Stimulated activated effector memory CD8-positive, alpha-beta T cell treated with anti-CD3 and anti-CD28 coated beads, Interleukin-12 subunit alpha, Interleukin-12 subunit beta, amount 100 ng/mL, for 72 hours (primary cell): ENCODE measurements at regions not wholly inside any gene's neighbourhood (a gene's known extent, or its start where the extent isn't known, plus 50 kb on each side); places are given as distances from the start of the nearest gene placed in this dataset.
"Not testable (repeated sequence)": the region's sequence is repeated elsewhere in the genome, so short reads cannot be mapped to it uniquely, and the experiment has no call there.

Experiments
- ATAC-seq: fragments of 150-1000 bp; cut with Tn5 transposase; 2 replicates; pipeline ENCODE4 v1.10.0; 2021
- DNase-seq, 2 donors: peaks; one replicate each; pipeline ENCODE4 v3.0.0; 2021 to 2022; ENCODE audit warnings: low spot score in 2 of 2
- H3K27ac Mint-ChIP-seq: one replicate; pipeline ENCODE4 v1.8.0; 2022; ENCODE audit warnings: mild to moderate bottlenecking, mixed read lengths
- H3K36me3 Mint-ChIP-seq: one replicate; pipeline ENCODE4 v1.8.0; 2022; ENCODE audit warnings: mild to moderate bottlenecking, mixed read lengths
- H3K4me1 Mint-ChIP-seq: one replicate; pipeline ENCODE4 v1.8.0; 2022; ENCODE audit warnings: mixed read lengths
- H3K4me3 Mint-ChIP-seq: one replicate; pipeline ENCODE4 v1.8.0; 2022; ENCODE audit warnings: mild to moderate bottlenecking, mixed read lengths
- H3K9me3 Mint-ChIP-seq: one replicate; pipeline ENCODE4 v1.8.0; 2022; ENCODE audit warnings: mixed read lengths

DNA sequence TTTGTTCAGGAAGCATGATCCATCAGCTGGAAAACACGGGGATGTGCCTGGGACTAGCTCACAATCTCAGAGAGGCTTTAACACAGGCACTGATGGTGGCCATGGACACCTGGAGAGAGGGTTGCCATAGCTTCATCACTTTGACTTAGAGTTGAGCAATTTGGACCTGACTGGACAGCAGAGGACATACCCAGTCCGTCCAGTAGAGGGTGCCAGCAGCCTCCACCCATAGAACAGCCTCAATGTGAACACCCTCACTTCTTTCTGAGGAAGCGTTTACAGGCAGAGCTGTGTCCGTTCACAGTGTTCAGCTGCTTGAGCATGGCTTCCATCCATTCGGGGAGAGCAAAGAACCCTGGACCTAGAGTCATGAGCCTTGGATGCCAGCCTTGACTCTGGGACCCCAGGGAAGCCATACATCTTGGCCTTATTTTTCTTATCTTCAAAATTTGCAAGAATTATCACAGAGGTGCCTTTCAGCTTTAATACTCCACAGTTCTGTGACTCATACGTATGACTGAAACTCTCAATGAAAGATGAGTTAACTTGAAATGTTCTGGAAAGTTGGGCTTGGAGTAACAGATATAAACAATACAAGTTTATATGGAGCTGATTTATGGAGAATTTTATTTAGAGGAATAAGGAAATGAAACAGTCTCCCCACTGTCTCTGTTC is 302.9 kb upstream of the PODXL start:
- DNase-seq, result peak in 1 of 2 donors; percentile 60
- no peaks in the 10 kb centered on the region for H3K4me1 Mint-ChIP-seq
- no peaks in the 10 kb centered on the region for H3K36me3 Mint-ChIP-seq
- no peak overlapping the region for H3K4me3 Mint-ChIP-seq
- no peaks in the 10 kb centered on the region for H3K9me3 Mint-ChIP-seq
- no peak overlapping the region for H3K27ac Mint-ChIP-seq
- ATAC-seq, result peak; percentile 59

DNA sequence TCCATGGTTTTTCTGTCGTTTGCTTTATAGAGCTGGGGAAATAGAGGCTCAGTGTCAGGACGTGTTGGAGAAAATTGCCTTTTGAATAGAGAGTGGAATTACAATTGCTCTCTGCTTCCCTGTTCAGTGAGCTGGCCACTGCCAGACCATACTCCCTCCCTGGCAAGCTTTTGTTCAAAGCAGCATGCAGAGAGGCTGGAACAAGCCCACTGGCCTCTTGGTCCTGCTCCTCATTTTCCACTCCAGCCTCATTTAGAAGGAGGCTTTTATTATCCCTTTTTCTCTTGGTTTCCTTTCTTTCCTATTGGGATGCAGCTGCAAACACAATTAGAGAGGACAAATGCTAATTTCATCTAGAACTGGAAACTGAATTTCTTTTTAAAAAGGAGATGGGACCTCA is 302.2 kb upstream of the PODXL start:
- Mint-ChIP-seq H3K4me1 (no peaks in the 10 kb centered on the region), H3K4me3 (no peak overlapping the region), H3K27ac (no peak overlapping the region), H3K36me3 (no peaks in the 10 kb centered on the region), H3K9me3 (no peaks in the 10 kb centered on the region)
- ATAC-seq (no peak), DNase-seq (no peak)

DNA sequence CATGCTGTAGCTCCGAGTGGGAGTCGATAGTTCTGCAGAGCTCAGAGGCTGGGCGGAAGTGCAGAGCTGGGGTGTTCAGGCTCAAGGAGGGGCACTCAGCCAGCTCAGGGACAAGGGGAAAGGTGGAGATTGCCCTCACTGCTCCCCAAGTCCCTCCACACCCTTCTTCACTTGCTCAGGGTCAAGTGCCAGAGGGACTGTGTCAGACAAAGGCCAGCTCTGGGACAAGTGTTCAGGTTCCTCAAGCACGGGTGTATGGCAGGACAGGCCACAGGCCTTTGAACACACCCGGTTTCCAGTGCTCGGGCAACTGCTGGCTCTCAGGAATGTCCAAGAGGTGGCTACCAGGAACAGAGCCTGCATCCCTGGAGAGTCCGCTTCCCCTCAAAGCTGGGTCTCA is 293.0 kb upstream of the PODXL start:
- no peak overlapping the region for H3K4me3 Mint-ChIP-seq
- no peaks in the 10 kb centered on the region for H3K9me3 Mint-ChIP-seq
- DNase-seq, result no peak
- no peaks in the 10 kb centered on the region for H3K4me1 Mint-ChIP-seq
- H3K36me3 Mint-ChIP-seq, result no peaks in the 10 kb centered on the region
- no peak overlapping the region for H3K27ac Mint-ChIP-seq
- ATAC-seq, result peak; percentile 35

DNA sequence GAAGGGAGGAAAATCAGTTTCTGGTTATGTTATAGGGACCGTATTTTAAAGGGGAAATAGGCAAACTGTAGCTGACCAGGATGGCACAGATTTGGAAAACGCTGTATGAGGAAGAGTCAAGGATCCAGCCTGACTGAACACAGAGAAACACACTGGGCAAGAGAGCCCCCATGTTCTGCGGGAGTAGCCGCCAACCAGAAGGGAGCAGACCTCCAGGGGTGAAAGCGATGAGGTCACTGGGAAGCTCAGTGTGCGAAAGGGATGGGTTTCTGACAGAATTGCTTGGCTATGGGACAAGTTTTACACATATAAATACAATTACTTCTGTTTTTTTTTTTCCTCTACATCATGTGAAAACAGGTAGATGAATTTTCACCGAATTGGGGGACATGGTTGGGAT is 291.6 kb upstream of the PODXL start:
- no peak overlapping the region for H3K27ac Mint-ChIP-seq
- H3K4me3 Mint-ChIP-seq, result no peak overlapping the region
- no peaks in the 10 kb centered on the region for H3K36me3 Mint-ChIP-seq
- H3K4me1 Mint-ChIP-seq, result no peaks in the 10 kb centered on the region
- DNase-seq (no peak), ATAC-seq (no peak)
- H3K9me3 Mint-ChIP-seq, result no peaks in the 10 kb centered on the region

DNA sequence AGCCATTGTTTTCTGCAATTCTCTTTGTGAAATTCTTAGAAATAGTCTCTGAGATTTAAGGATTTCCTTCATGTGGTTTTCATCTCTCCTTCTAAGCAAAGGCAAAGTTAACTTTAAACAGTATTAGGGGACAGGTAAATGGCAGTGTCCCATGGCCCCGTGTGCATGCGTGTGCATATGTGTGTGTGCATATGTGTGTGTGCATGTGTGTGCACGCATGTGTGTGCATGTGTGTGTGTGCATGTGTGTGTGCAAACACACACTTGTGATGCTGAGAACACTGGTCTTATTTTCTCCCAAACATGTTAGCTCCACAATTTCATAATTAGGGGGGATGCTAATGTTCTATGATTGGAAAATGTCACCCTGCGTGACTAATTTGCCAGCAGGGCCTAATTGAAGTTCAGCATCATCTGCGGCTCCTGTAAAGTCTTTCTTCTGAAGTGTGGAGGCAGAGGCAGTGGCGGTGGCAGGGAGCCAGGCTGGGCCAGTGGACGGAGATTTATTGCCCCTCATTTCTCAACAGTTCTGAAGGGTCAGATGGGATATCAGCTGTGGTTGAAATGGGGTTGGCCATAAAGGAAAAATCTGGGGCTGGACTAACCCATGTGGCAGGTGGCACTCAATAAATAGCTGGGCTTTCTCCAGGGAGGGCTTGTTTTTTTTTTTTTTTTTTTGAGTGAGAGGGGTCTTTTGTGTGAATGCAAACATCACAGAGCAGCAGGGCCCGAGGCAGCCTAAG is 289.3 kb upstream of the PODXL start:
- H3K9me3 Mint-ChIP-seq, result no peaks in the 10 kb centered on the region
- H3K4me3 Mint-ChIP-seq, result no peak overlapping the region
- no peak overlapping the region for H3K27ac Mint-ChIP-seq
- no peak for DNase-seq
- H3K36me3 Mint-ChIP-seq, result no peaks in the 10 kb centered on the region
- H3K4me1 Mint-ChIP-seq, result no peaks in the 10 kb centered on the region
- no peak for ATAC-seq

- no peak for DNase-seq
- no peak for ATAC-seq
- H3K27ac Mint-ChIP-seq, result no peak overlapping the region
- H3K9me3 Mint-ChIP-seq, result no peaks in the 10 kb centered on the region
- no peaks in the 10 kb centered on the region for H3K4me1 Mint-ChIP-seq
- no peak overlapping the region for H3K4me3 Mint-ChIP-seq
- no peaks in the 10 kb centered on the region for H3K36me3 Mint-ChIP-seq
Observed at GRCh38 chr7:131844369-131844768, 287.9 kb upstream of the PODXL start.

DNA sequence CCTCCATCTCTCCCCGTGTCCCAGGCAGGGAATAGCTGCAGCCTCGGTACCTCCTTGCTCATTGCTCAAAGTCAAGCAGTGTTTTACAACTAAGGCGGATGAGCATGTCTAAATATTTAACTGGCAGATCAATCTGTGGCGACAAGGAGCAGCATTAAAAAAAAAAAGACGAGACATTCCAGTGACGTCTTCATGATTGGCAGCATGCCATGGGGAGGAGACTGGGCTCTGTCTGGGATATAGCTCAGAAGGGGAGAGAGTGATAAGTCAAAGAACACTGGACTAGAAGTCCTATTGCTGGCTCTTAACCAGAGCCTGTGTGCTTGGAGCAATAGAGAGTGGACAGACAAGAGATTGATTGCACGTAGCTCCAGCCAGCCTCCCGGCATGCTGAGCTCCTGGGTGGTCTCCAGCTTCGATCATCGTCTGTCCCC is 287.5 kb upstream of the PODXL start:
- Mint-ChIP-seq H3K36me3 (no peaks in the 10 kb centered on the region), H3K27ac (no peak overlapping the region), H3K4me3 (no peak overlapping the region), H3K9me3 (no peaks in the 10 kb centered on the region), H3K4me1 (no peaks in the 10 kb centered on the region)
- ATAC-seq, result no peak
- DNase-seq, result no peak

DNA sequence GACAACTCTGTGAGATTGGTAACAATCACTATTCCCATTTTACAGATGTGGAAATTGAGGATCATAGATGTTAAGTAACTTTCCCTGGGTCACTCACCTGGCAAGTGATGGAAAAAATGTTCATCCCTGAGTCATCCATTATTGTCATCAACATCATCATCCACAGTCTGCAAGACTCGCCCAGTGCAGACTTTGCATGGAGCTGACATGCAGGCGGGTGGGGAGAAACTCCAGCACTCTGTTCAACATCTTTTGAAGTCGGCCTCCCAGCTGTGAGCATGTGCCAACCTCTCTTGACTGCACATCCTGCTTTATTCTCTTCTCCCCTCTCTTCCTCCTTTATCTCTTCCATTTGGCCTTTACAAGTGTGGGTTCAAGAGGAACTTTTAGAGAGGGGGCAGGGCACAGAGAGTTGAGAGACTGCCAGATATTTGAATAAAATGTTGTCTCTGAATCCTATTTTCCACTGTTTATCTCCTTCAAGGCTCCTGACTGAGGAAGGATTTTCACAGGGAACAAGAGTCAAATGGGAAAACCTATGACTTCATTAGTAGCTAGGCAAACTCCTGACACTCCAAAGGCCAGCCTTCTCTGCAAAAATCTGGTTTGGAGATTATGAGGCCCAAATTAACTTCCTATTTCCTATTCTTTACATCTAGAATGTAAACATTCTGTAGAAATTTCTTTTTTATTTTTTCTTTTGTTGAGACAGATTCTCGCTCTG is 283.7 kb upstream of the PODXL start:
- Mint-ChIP-seq H3K9me3 (no peaks in the 10 kb centered on the region), H3K4me3 (no peak overlapping the region), H3K36me3 (no peaks in the 10 kb centered on the region)

DNA sequence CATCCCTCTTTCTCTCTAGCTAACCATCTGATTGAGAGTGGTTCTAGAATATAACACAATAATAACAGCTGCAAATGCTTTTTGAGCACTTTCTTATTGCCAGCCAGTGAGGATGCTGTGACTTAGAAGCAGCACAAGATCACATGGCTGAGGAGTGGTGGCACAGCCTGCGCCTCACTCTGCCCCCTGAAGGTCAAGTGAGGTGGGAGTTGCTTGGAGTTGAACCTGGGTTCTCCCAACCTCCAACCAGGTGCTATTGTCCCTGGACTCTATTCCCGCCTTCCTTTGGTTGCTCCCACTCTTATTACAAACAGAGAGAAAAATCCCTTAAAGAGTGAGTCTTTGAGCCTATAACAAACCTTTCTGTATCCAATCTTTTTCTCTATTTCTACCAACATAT is 280.3 kb upstream of the PODXL start:
- ATAC-seq (no peak), DNase-seq (no peak)
- Mint-ChIP-seq H3K36me3 (no peaks in the 10 kb centered on the region), H3K4me1 (no peaks in the 10 kb centered on the region), H3K4me3 (no peak overlapping the region), H3K27ac (no peak overlapping the region), H3K9me3 (no peaks in the 10 kb centered on the region)

More for the DNA sequence above, 283.7 kb upstream of the PODXL start:
- no peak for DNase-seq
- Mint-ChIP-seq H3K4me1 (no peaks in the 10 kb centered on the region), H3K27ac (no peak overlapping the region)
- ATAC-seq, result no peak

- Mint-ChIP-seq H3K4me1 (no peaks in the 10 kb centered on the region), H3K4me3 (no peak overlapping the region)
Observed at GRCh38 chr7:131835141-131835540, 278.7 kb upstream of the PODXL start.

DNA sequence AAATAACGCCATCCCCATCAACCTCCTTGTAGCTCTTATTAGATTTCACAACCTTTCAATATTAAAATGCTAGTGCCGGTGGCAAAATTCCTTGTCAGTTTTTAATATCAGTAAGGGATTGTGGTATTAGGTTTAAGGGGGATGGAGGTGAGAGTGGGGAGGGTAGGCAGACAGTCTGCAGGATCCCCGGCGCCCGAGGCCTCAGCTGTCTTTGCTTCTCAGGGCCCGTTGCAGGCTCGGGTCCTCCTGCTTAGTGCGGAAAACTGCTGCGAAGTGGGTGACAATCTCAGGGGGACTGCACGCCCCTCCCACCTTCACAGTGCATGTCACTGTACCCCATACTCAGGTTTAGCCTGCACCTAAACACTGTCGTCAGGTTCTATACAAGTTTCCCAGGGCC is 274.3 kb upstream of the PODXL start:
- H3K4me1 Mint-ChIP-seq, result no peaks in the 10 kb centered on the region
- no peak overlapping the region for H3K4me3 Mint-ChIP-seq
- no peaks in the 10 kb centered on the region for H3K9me3 Mint-ChIP-seq
- no peak overlapping the region for H3K27ac Mint-ChIP-seq
- no peak for DNase-seq
- ATAC-seq, result no peak
- H3K36me3 Mint-ChIP-seq, result no peaks in the 10 kb centered on the region

More at GRCh38 chr7:131835141-131835540, 278.7 kb upstream of the PODXL start:
- DNase-seq (no peak), ATAC-seq (no peak)
- no peaks in the 10 kb centered on the region for H3K9me3 Mint-ChIP-seq
- no peak overlapping the region for H3K27ac Mint-ChIP-seq
- H3K36me3 Mint-ChIP-seq, result no peaks in the 10 kb centered on the region

DNA sequence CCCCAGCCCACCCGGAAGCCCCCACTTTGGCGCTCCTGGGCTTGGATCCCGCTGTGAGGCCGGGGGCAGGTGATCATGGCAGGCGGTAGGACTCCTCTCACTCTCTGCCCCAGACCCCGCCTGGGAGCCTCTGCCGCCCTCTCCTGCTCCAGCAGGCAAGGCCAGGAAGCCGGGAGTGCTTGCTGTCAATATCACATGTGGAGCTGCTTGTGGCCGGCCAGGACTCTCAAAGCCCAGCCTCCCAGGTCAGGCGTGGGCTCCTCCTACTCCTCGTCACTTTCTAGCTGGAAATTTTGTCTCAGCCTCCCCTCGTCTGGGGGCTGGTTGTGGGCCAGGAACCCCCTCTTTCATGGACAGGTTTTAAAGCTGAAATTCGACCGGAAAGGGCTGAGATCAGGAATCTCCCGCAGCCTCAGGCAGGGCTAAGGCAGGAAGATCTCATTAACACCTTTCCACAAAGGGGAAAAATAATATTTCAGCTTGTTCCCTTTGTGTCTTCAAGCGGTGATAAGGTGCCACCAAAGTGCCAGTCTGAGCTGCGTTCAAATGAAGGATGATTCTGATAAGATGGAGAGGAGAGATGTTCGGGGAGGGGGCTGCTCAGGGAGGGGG is 273.6 kb upstream of the PODXL start:
- H3K36me3 Mint-ChIP-seq, result no peaks in the 10 kb centered on the region
- no peak overlapping the region for H3K4me3 Mint-ChIP-seq
- DNase-seq, result no peak
- no peaks in the 10 kb centered on the region for H3K4me1 Mint-ChIP-seq
- ATAC-seq, result no peak
- H3K9me3 Mint-ChIP-seq, result no peaks in the 10 kb centered on the region
- no peak overlapping the region for H3K27ac Mint-ChIP-seq

- H3K36me3 Mint-ChIP-seq, result no peaks in the 10 kb centered on the region
- no peaks in the 10 kb centered on the region for H3K9me3 Mint-ChIP-seq
- H3K4me3 Mint-ChIP-seq, result no peak overlapping the region
- H3K4me1 Mint-ChIP-seq, result no peaks in the 10 kb centered on the region
- DNase-seq (no peak), ATAC-seq (no peak)
- no peak overlapping the region for H3K27ac Mint-ChIP-seq
Observed at GRCh38 chr7:131827421-131827820, 271.0 kb upstream of the PODXL start.

- Mint-ChIP-seq H3K9me3 (no peaks in the 10 kb centered on the region), H3K36me3 (no peaks in the 10 kb centered on the region), H3K4me1 (no peaks in the 10 kb centered on the region), H3K4me3 (no peak overlapping the region), H3K27ac (no peak overlapping the region)
- DNase-seq (no peak), ATAC-seq (no peak)
Observed at GRCh38 chr7:131826960-131827359, 270.5 kb upstream of the PODXL start.

DNA sequence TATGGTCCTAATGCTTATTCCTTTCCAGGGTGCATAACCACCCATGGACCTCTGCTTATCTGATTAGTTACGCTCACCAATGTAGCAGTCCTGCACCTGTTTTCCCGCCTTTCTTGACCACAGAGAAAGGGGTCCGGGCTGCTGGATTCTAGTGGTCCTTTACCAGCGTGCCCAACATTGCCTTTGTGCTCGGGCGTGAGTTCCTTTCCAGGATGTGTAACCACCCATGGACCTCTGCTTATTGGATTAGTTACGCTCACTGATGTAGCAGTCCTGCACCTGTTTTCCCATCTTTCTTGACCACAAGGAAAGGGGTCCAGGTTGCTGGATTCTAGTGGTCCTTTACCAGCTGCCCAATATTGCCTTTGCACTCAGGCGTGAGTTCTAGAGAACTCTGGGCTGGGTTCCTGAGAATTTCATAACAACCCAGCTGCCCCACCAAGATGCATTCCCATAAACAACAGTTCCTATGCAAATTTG is 267.6 kb upstream of the PODXL start:
- ATAC-seq, H3K36me3 Mint-ChIP-seq, H3K27ac Mint-ChIP-seq, DNase-seq, H3K9me3 Mint-ChIP-seq, H3K4me1 Mint-ChIP-seq, H3K4me3 Mint-ChIP-seq: not testable (repeated sequence)
